Ovary (tissue), 3 donors: ENCODE measurements at regions not wholly inside any gene's neighbourhood (a gene's known extent, or its start where the extent isn't known, plus 50 kb on each side); places are given as distances from the start of the nearest gene placed in this dataset.

Experiments used
- CTCF ChIP-seq, 3 donors: fragments of 450-650 bp in 2 of 3; fragments of 200-600 bp in 1 of 3; IDR thresholded peaks; one replicate each; pipeline versions ENCODE4 v1.5.1 to v1.8.0; 2016 to 2022; ENCODE audit warnings: antibody characterized with exemption in 3 of 3, mild to moderate bottlenecking in 1 of 3
- POLR2A ChIP-seq: fragments of 450-650 bp; IDR thresholded peaks from one replicate; pipeline ENCODE4 v1.6.1; 2017; ENCODE audit warnings: antibody characterized with exemption, mild to moderate bottlenecking, moderate library complexity
- donor health status: DM: no; HTN: no; CAD: no.

GRCh38 chr10:37563715-37564108 is 293.7 kb downstream of the ZNF248 start:
- TF ChIP-seq CTCF (IDR thresholded peaks at IDR 0.05) (no peak), POLR2A (no peak)
